RWPE1 (cell line): ENCODE measurements at regions not wholly inside any gene's neighbourhood (a gene's known extent, or its start where the extent isn't known, plus 50 kb on each side); places are given as distances from the start of the nearest gene placed in this dataset.

Experiments used
- CTCF ChIA-PET: fragments of 350-600 bp; sonication (Branson Sonifier 250); formaldehyde crosslinking; extraction: SDS; loops from one replicate; lab custom pipeline; 2021; lab: Yijun Ruan, JAX
- POLR2A ChIA-PET: fragments of 400-600 bp; formaldehyde crosslinking; extraction: SDS; loops from one replicate; lab custom pipeline; 2020; ENCODE audit warnings: antibody characterized with exemption; ENCODE audit not compliant: low non-redundant PET; lab: Yijun Ruan, JAX
- DNase-seq: peaks from one replicate; pipeline ENCODE4 v3.0.0; 2012; ENCODE audit warnings: low spot score
- H3K27ac ChIP-seq: fragments of 450-650 bp; 2 replicates; pipeline ENCODE4 v1.5.1; 2017
- CTCF ChIP-seq: fragments of 450-650 bp; conservative IDR thresholded peaks from 2 replicates; pipeline ENCODE4 v1.5.1; 2017; ENCODE audit warnings: low read depth, mild to moderate bottlenecking

- POLR2A ChIA-PET, result no interaction called here
- H3K27ac ChIP-seq, result no peak overlapping the region
- no peak for TF ChIP-seq CTCF
- CTCF ChIA-PET, result interaction anchor here (0.5 kb wide), 1 partner anchor 264 kb away, joined by 4 read pairs; no protein-coding TSS in a partner anchor
- no peak for DNase-seq
Observed at GRCh38 chr14:97369901-97370300, 572.7 kb downstream of the VRK1 start.

- ChIA-PET CTCF (no interaction called here), POLR2A (no interaction called here)
- H3K27ac ChIP-seq, result no peak overlapping the region
- no peak for DNase-seq
- no peak for TF ChIP-seq CTCF
Observed at GRCh38 chr14:97376310-97376709, 579.1 kb downstream of the VRK1 start.

GRCh38 chr14:97377550-97377949 lies 580.4 kb downstream of the VRK1 start:
- no peak for TF ChIP-seq CTCF
- DNase-seq, result no peak
- no peak overlapping the region for H3K27ac ChIP-seq
- ChIA-PET POLR2A (no interaction called here), CTCF (no interaction called here)

- ChIA-PET CTCF (no interaction called here), POLR2A (no interaction called here)
- TF ChIP-seq CTCF, result no peak
Observed at GRCh38 chr14:97379091-97379531, 581.9 kb downstream of the VRK1 start.

GRCh38 chr14:97380539-97380941 lies 583.4 kb downstream of the VRK1 start:
- no peak overlapping the region for H3K27ac ChIP-seq
- no peak for TF ChIP-seq CTCF
- POLR2A ChIA-PET, result no interaction called here
- peak; percentile 71 for DNase-seq
- CTCF ChIA-PET, result no interaction called here

More at GRCh38 chr14:97379091-97379531, 581.9 kb downstream of the VRK1 start:
- H3K27ac ChIP-seq, result no peak overlapping the region
- DNase-seq, result no peak

- POLR2A ChIA-PET, result no interaction called here
- no peak for DNase-seq
- no peak overlapping the region for H3K27ac ChIP-seq
- no peak for TF ChIP-seq CTCF
- CTCF ChIA-PET, result no interaction called here
Observed at GRCh38 chr14:97381309-97381708, 584.1 kb downstream of the VRK1 start.
